ENCODE measurements at regions not wholly inside any gene's neighbourhood (a gene's known extent, or its start where the extent isn't known, plus 50 kb on each side); places are given as distances from the start of the nearest gene placed in this dataset.

DNA sequence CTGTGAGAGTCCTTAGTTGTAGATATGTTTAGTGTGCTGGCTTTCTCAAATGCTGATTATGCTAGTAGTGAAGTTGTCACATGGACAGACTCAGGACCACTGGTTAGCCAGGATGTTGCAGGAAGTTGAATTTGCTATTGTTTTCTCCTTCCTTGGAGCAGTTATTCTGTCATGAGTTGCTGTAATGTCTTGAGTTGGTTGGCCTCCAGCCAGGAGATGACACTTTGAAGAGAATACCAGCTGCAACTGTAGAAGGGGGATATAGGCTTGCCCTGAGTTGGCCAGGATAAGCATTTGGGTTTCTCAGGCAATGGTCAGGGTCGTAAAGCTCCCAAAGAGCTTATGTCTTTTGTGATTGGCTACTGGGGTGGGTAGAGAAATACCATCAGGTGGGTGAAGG is 206.7 kb downstream of the ZNF621 start:
- Histone ChIP-seq H3K9me3 (ENCODE audit: low read depth, low read length) (no peaks in the 10 kb centered on the region), H3K4me3 (no peak overlapping the region), H3K36me3 (ENCODE audit: insufficient read depth, low read length) (no peaks in the 10 kb centered on the region), H3K9ac (ENCODE audit: insufficient read length) (no peak overlapping the region), H3K27ac (no peak overlapping the region)
- TF ChIP-seq POLR2AphosphoS5 (IDR thresholded peaks at IDR 0.05; ENCODE audit: borderline replicate concordance, low read depth, low read length) (no peak), EZH2 (IDR thresholded peaks at IDR 0.05) (no peak), FOXP2 (optimal IDR thresholded peaks at IDR 0.05; ENCODE audit: control extremely low read depth, extremely low read length, insufficient read depth) (no peak)
- no peak for DNase-seq (ENCODE audit: low read depth, low spot score)

- DNase-seq (ENCODE audit: low read depth, low spot score) = no peak
- Histone ChIP-seq H3K36me3 (ENCODE audit: insufficient read depth, low read length) (no peaks in the 10 kb centered on the region), H3K9ac (ENCODE audit: insufficient read length) (no peak overlapping the region), H3K9me3 (ENCODE audit: low read depth, low read length) (no peaks in the 10 kb centered on the region), H3K27ac (no peak overlapping the region), H3K4me3 (no peak overlapping the region)
- TF ChIP-seq POLR2AphosphoS5 (IDR thresholded peaks at IDR 0.05; ENCODE audit: borderline replicate concordance, low read depth, low read length) (no peak), FOXP2 (optimal IDR thresholded peaks at IDR 0.05; ENCODE audit: control extremely low read depth, extremely low read length, insufficient read depth) (no peak), EZH2 (IDR thresholded peaks at IDR 0.05) (no peak)
Measured at GRCh38 chr3:40736943-40737342, 212.2 kb downstream of the ZNF621 start.

DNA sequence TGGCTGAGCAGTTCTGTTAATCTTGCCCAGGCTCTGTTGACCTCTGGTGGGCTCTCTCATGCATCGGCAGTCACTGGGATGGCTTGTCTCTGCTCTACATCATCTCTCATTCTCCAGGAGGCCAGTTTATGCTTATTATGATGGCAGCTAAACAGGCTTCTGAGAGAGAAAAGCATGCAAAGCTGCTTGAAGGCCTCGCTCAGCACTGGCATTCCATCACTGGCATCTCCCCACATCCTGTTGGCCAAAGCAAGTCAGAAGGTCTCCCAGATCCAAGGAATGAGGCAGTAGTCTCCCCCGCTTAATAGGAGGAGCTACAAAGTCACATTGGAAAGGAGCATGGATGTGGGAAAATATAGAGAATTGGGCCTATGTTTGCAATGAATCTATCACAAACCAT is 212.6 kb downstream of the ZNF621 start:
- no peaks in the 10 kb centered on the region for H3K9me3 ChIP-seq (ENCODE audit: low read depth, low read length)
- H3K4me3 ChIP-seq = no peak overlapping the region
- H3K36me3 ChIP-seq (ENCODE audit: insufficient read depth, low read length) = no peaks in the 10 kb centered on the region
- DNase-seq (ENCODE audit: low read depth, low spot score) = no peak
- TF ChIP-seq EZH2 (IDR thresholded peaks at IDR 0.05) = no peak
- no peak for TF ChIP-seq POLR2AphosphoS5 (IDR thresholded peaks at IDR 0.05; ENCODE audit: borderline replicate concordance, low read depth, low read length)
- TF ChIP-seq FOXP2 (optimal IDR thresholded peaks at IDR 0.05; ENCODE audit: control extremely low read depth, extremely low read length, insufficient read depth) = no peak
- H3K9ac ChIP-seq (ENCODE audit: insufficient read length) = no peak overlapping the region
- no peak overlapping the region for H3K27ac ChIP-seq

DNA sequence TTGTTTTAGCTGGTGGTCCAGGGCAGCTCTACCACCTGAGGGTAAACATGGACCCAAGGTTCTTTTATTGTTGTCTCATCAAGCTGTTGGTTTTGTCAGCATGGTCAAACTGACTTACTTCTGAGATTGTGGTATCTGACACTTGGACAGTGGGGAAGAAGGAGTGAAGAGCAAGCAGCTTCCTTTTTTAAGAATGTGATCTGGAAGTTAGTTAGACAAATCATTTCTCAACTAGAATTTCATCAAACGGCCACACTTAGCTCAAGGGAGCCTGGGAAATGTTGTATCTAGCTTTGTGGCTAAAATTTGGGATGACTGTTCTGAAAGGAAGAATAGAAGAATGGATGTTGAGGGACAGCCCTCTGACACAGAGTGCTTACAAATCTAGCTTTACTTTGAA is 215.2 kb downstream of the ZNF621 start:
- H3K9ac ChIP-seq (ENCODE audit: insufficient read length) = no peak overlapping the region
- DNase-seq (ENCODE audit: low read depth, low spot score) = no peak

DNA sequence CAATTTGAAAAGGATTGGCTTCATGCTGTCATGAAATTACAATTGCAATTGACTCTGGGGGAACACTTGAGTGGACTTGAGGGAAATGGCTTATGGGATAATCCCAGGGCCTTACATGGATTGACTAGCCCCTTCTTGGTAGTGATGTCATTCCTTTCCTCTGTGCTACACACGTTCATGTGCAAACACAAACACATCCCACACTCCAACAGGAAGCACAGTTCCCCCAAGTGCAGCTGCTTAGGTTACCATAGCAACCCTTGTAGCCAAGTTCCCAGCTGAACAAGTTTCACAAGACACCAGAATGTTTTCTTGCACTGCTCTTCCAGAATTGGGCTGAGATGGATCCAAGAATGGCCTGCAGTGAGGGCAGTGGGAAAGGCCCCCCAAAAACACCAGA is 217.0 kb downstream of the ZNF621 start:
- no peak for DNase-seq (ENCODE audit: low read depth, low spot score)
- H3K9me3 ChIP-seq (ENCODE audit: low read depth, low read length) = no peaks in the 10 kb centered on the region
- no peak overlapping the region for H3K9ac ChIP-seq (ENCODE audit: insufficient read length)
- H3K27ac ChIP-seq = no peak overlapping the region
- no peak overlapping the region for H3K4me3 ChIP-seq
- no peak for TF ChIP-seq FOXP2 (optimal IDR thresholded peaks at IDR 0.05; ENCODE audit: control extremely low read depth, extremely low read length, insufficient read depth)
- no peak for TF ChIP-seq POLR2AphosphoS5 (IDR thresholded peaks at IDR 0.05; ENCODE audit: borderline replicate concordance, low read depth, low read length)
- no peak for TF ChIP-seq EZH2 (IDR thresholded peaks at IDR 0.05)
- H3K36me3 ChIP-seq (ENCODE audit: insufficient read depth, low read length) = no peaks in the 10 kb centered on the region

More for the DNA sequence above, 215.2 kb downstream of the ZNF621 start:
- H3K36me3 ChIP-seq (ENCODE audit: insufficient read depth, low read length) = no peaks in the 10 kb centered on the region
- H3K9me3 ChIP-seq (ENCODE audit: low read depth, low read length) = no peaks in the 10 kb centered on the region
- no peak overlapping the region for H3K27ac ChIP-seq
- no peak overlapping the region for H3K4me3 ChIP-seq
- TF ChIP-seq FOXP2 (optimal IDR thresholded peaks at IDR 0.05; ENCODE audit: control extremely low read depth, extremely low read length, insufficient read depth) (no peak), POLR2AphosphoS5 (IDR thresholded peaks at IDR 0.05; ENCODE audit: borderline replicate concordance, low read depth, low read length) (no peak), EZH2 (IDR thresholded peaks at IDR 0.05) (no peak)

DNA sequence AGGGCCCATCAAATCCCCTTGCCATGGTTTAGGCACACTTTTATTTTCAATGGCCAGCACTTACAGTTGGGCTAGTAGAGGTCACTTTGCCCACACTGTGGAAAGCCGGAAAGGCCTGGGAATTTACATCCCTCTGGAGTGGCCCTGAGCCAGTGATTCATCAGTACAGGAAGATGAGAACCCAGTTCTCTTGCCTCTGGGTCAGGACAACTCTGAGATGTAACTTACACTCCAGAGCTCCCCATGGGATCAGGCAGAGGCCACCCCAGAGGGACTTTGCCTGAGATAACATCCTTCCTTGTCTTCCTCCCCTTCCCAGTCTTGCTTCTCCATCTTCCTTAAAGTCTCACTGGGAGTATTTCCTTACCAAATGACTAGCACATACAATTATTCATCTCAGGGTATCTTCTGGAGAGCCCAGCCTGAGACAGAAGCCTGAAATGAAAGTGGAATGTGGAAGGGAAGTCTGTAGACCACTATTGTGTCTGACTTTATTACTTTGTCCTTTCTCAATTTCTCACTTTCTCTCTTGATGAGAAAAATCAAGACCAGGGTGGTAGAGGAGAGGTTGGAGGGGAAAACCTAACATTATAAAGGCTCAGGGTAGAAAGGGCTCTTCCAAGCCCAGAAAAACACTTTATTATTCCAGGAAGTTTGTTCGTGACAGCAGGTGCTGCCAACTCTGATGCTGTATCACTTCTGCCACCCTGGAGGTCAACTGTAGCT is 220.8 kb downstream of the ZNF621 start:
- H3K9me3 ChIP-seq (ENCODE audit: low read depth, low read length) = no peaks in the 10 kb centered on the region
- H3K27ac ChIP-seq = no peak overlapping the region
- H3K9ac ChIP-seq (ENCODE audit: insufficient read length) = no peak overlapping the region
- no peaks in the 10 kb centered on the region for H3K36me3 ChIP-seq (ENCODE audit: insufficient read depth, low read length)
- H3K4me3 ChIP-seq = no peak overlapping the region
- no peak for TF ChIP-seq FOXP2 (optimal IDR thresholded peaks at IDR 0.05; ENCODE audit: control extremely low read depth, extremely low read length, insufficient read depth)
- no peak for TF ChIP-seq EZH2 (IDR thresholded peaks at IDR 0.05)
- no peak for TF ChIP-seq POLR2AphosphoS5 (IDR thresholded peaks at IDR 0.05; ENCODE audit: borderline replicate concordance, low read depth, low read length)
- no peak for DNase-seq (ENCODE audit: low read depth, low spot score)

DNA sequence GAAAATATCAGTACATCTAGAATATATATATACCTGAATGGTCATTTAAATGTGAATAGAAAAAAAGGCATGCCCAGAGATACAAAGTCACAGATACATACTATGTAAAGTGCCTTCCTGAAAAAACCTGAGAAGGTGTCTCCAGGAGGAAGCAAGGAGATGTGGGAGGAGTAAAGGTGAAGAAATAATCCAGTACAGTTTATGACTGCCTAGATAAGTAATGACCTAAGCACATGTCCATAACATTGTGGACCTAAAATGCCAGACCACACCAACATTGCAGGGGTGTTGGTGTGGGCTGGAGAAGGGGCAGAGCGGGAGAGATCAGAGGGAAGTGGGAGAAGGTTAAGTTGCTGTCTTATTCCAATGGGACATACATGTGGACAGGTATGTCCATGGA is 226.9 kb downstream of the ZNF621 start:
- H3K9ac ChIP-seq (ENCODE audit: insufficient read length) = no peak overlapping the region
- no peaks in the 10 kb centered on the region for H3K36me3 ChIP-seq (ENCODE audit: insufficient read depth, low read length)
- H3K27ac ChIP-seq = no peak overlapping the region
- TF ChIP-seq FOXP2 (optimal IDR thresholded peaks at IDR 0.05; ENCODE audit: control extremely low read depth, extremely low read length, insufficient read depth) (no peak), EZH2 (IDR thresholded peaks at IDR 0.05) (no peak), POLR2AphosphoS5 (IDR thresholded peaks at IDR 0.05; ENCODE audit: borderline replicate concordance, low read depth, low read length) (no peak)
- DNase-seq (ENCODE audit: low read depth, low spot score) = no peak
- no peak overlapping the region for H3K4me3 ChIP-seq
- no peaks in the 10 kb centered on the region for H3K9me3 ChIP-seq (ENCODE audit: low read depth, low read length)

- TF ChIP-seq EZH2 (IDR thresholded peaks at IDR 0.05) = no peak
- no peak for TF ChIP-seq POLR2AphosphoS5 (IDR thresholded peaks at IDR 0.05; ENCODE audit: borderline replicate concordance, low read depth, low read length)
- TF ChIP-seq FOXP2 (optimal IDR thresholded peaks at IDR 0.05; ENCODE audit: control extremely low read depth, extremely low read length, insufficient read depth) = no peak
- no peak for DNase-seq (ENCODE audit: low read depth, low spot score)
Measured at GRCh38 chr3:40752492-40752891, 227.7 kb downstream of the ZNF621 start.

More at GRCh38 chr3:40752492-40752891, 227.7 kb downstream of the ZNF621 start:
- no peak overlapping the region for H3K9ac ChIP-seq (ENCODE audit: insufficient read length)
- H3K36me3 ChIP-seq (ENCODE audit: insufficient read depth, low read length) = no peaks in the 10 kb centered on the region
- no peak overlapping the region for H3K27ac ChIP-seq
- H3K9me3 ChIP-seq (ENCODE audit: low read depth, low read length) = no peaks in the 10 kb centered on the region
- no peak overlapping the region for H3K4me3 ChIP-seq

Data from SK-N-MC (cell line).